ENCODE measurements at regions not wholly inside any gene's neighbourhood (a gene's known extent, or its start where the extent isn't known, plus 50 kb on each side); places are given as distances from the start of the nearest gene placed in this dataset.
"Not testable (repeated sequence)": the region's sequence is repeated elsewhere in the genome, so short reads cannot be mapped to it uniquely, and the experiment has no call there.

GRCh38 chr2:195572895-195573683 is 83.9 kb upstream of the SLC39A10 start:
- DNase-seq (ENCODE audit: low read depth in 4 of 4, low spot score in 3 of 4): no peak

GRCh38 chr2:195570329-195570728 is 86.7 kb upstream of the SLC39A10 start:
- no peak for DNase-seq (ENCODE audit: low read depth in 4 of 4, low spot score in 3 of 4)

GRCh38 chr2:195569255-195569654 is 87.8 kb upstream of the SLC39A10 start:
- no peak for DNase-seq (ENCODE audit: low read depth in 4 of 4, low spot score in 3 of 4)

- not testable (repeated sequence) for DNase-seq (ENCODE audit: low read depth in 4 of 4, low spot score in 3 of 4)
These were observed 92.3 kb upstream of the SLC39A10 start for GRCh38 chr2:195564625-195565135.

- DNase-seq (ENCODE audit: low read depth in 4 of 4, low spot score in 3 of 4): no peak
These were observed 93.0 kb upstream of the SLC39A10 start for GRCh38 chr2:195563857-195564512.

- no peak for DNase-seq (ENCODE audit: low read depth in 4 of 4, low spot score in 3 of 4)
These were observed 94.2 kb upstream of the SLC39A10 start for GRCh38 chr2:195562570-195563566.

- DNase-seq (ENCODE audit: low read depth in 4 of 4, low spot score in 3 of 4): no peak
These were observed 95.7 kb upstream of the SLC39A10 start for GRCh38 chr2:195561116-195561921.

- DNase-seq (ENCODE audit: low read depth in 4 of 4, low spot score in 3 of 4): no peak
These were observed 96.7 kb upstream of the SLC39A10 start for GRCh38 chr2:195560209-195560895.

GRCh38 chr2:195559431-195559914 is 97.6 kb upstream of the SLC39A10 start:
- peak in 2 of 4 donors; percentile 21 to 22 for DNase-seq (ENCODE audit: low read depth in 4 of 4, low spot score in 3 of 4)

- DNase-seq (ENCODE audit: low read depth in 4 of 4, low spot score in 3 of 4): no peak
These were observed 101.1 kb upstream of the SLC39A10 start for GRCh38 chr2:195555971-195556370.

- DNase-seq (ENCODE audit: low read depth in 4 of 4, low spot score in 3 of 4): no peak
These were observed 104.4 kb upstream of the SLC39A10 start for GRCh38 chr2:195552581-195552980.

GRCh38 chr2:195548198-195548940 is 108.7 kb upstream of the SLC39A10 start:
- DNase-seq (ENCODE audit: low read depth in 4 of 4, low spot score in 3 of 4): no peak

- DNase-seq (ENCODE audit: low read depth in 4 of 4, low spot score in 3 of 4): not testable (repeated sequence)
These were observed 109.7 kb upstream of the SLC39A10 start for GRCh38 chr2:195547268-195547840.

GRCh38 chr2:195545811-195546210 is 111.2 kb upstream of the SLC39A10 start:
- no peak for DNase-seq (ENCODE audit: low read depth in 4 of 4, low spot score in 3 of 4)

- DNase-seq (ENCODE audit: low read depth in 4 of 4, low spot score in 3 of 4): no peak
These were observed 112.8 kb upstream of the SLC39A10 start for GRCh38 chr2:195543902-195544894.

GRCh38 chr2:195543063-195543462 is 114.0 kb upstream of the SLC39A10 start:
- no peak for DNase-seq (ENCODE audit: low read depth in 4 of 4, low spot score in 3 of 4)

GRCh38 chr2:195542067-195542466 is 115.0 kb upstream of the SLC39A10 start:
- DNase-seq (ENCODE audit: low read depth in 4 of 4, low spot score in 3 of 4): no peak
